ENCODE measurements at regions not wholly inside any gene's neighbourhood (a gene's known extent, or its start where the extent isn't known, plus 50 kb on each side); places are given as distances from the start of the nearest gene placed in this dataset.

DNA sequence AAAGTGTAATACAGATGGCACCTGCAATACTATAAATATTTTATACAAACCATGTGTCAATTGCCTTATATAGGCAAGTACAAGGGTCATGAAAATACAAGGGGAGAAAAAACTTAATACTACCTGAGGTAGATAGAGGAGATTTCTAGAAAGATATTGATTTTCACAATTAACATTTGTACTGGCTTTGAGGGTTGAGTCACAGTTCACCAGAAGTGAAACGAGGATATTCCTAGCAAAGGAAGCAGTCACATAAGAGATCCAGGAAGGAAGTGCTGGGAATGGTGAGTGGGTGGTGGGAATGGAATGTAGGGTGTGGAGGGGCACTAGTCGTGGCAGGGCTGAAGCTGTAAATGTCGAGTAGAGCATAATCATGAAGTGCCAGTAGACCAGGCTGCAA lies 108.7 kb downstream of the P2RY1 start:
- Histone ChIP-seq H3K27ac (no peak overlapping the region), H3K9me3 (no peaks in the 10 kb centered on the region), H3K4me3 (no peak overlapping the region), H3K4me2 (no peak overlapping the region), H3K4me1 (no peaks in the 10 kb centered on the region)
- ChIA-PET CTCF (no interaction called here), POLR2A (no interaction called here)
- FAIRE-seq, result no peak
- ATAC-seq, result no peak
- peak in 1 of 2 experiments; percentile 7 for DNase-seq (ENCODE audit: low read depth in 1 of 2, low spot score in 1 of 2)
- 12% methylated on average over 3 of the region's 3 CpGs for WGBS (ENCODE audit: missing lambda C conversion rate)
- TF ChIP-seq, protein P1, sequence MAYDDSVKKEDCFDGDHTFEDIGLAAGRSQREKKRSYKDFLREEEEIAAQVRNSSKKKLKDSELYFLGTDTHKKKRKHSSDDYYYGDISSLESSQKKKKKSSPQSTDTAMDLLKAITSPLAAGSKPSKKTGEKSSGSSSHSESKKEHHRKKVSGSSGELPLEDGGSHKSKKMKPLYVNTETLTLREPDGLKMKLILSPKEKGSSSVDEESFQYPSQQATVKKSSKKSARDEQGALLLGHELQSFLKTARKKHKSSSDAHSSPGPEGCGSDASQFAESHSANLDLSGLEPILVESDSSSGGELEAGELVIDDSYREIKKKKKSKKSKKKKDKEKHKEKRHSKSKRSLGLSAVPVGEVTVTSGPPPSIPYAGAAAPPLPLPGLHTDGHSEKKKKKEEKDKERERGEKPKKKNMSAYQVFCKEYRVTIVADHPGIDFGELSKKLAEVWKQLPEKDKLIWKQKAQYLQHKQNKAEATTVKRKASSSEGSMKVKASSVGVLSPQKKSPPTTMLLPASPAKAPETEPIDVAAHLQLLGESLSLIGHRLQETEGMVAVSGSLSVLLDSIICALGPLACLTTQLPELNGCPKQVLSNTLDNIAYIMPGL (CRISPR knock-in tag; IDR thresholded peaks at IDR 0.05; ENCODE audit: borderline replicate concordance), result no peak
- TF ChIP-seq CHD2 (IDR thresholded peaks at IDR 0.05; ENCODE audit: low read length, partially characterized antibody), result no peak
- TF ChIP-seq, protein P2, sequence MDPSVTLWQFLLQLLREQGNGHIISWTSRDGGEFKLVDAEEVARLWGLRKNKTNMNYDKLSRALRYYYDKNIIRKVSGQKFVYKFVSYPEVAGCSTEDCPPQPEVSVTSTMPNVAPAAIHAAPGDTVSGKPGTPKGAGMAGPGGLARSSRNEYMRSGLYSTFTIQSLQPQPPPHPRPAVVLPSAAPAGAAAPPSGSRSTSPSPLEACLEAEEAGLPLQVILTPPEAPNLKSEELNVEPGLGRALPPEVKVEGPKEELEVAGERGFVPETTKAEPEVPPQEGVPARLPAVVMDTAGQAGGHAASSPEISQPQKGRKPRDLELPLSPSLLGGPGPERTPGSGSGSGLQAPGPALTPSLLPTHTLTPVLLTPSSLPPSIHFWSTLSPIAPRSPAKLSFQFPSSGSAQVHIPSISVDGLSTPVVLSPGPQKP (IDR thresholded peaks at IDR 0.05; ENCODE audit: low read depth, low read length), result no peak
- TF ChIP-seq HDAC2 (IDR thresholded peaks at IDR 0.05), result no peak
- TF ChIP-seq RFX5 (IDR thresholded peaks at IDR 0.05), result no peak
- no peak for TF ChIP-seq CEBPB (IDR thresholded peaks at IDR 0.05)
- TF ChIP-seq CBX8 (IDR thresholded peaks at IDR 0.05), result no peak
- TF ChIP-seq, protein P3, sequence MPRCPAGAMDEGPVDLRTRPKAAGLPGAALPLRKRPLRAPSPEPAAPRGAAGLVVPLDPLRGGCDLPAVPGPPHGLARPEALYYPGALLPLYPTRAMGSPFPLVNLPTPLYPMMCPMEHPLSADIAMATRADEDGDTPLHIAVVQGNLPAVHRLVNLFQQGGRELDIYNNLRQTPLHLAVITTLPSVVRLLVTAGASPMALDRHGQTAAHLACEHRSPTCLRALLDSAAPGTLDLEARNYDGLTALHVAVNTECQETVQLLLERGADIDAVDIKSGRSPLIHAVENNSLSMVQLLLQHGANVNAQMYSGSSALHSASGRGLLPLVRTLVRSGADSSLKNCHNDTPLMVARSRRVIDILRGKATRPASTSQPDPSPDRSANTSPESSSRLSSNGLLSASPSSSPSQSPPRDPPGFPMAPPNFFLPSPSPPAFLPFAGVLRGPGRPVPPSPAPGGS (IDR thresholded peaks at IDR 0.05), result no peak
- TF ChIP-seq RCOR1 (IDR thresholded peaks at IDR 0.05; ENCODE audit: low read depth, low read length), result no peak
- no peak for TF ChIP-seq HOXA7 (CRISPR knock-in tag; IDR thresholded peaks at IDR 0.05)
- TF ChIP-seq, protein P4, sequence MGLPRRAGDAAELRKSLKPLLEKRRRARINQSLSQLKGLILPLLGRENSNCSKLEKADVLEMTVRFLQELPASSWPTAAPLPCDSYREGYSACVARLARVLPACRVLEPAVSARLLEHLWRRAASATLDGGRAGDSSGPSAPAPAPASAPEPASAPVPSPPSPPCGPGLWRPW (IDR thresholded peaks at IDR 0.05), result no peak
- TF ChIP-seq TFCP2L1 (CRISPR knock-in tag; IDR thresholded peaks at IDR 0.05), result no peak
- TF ChIP-seq FOSL2 (IDR thresholded peaks at IDR 0.05), result no peak
- no peak for TF ChIP-seq FOSL2 (CRISPR knock-in tag; IDR thresholded peaks at IDR 0.05)
- no peak for TF ChIP-seq RNF2 (IDR thresholded peaks at IDR 0.05; ENCODE audit: borderline replicate concordance, low read depth)

DNA sequence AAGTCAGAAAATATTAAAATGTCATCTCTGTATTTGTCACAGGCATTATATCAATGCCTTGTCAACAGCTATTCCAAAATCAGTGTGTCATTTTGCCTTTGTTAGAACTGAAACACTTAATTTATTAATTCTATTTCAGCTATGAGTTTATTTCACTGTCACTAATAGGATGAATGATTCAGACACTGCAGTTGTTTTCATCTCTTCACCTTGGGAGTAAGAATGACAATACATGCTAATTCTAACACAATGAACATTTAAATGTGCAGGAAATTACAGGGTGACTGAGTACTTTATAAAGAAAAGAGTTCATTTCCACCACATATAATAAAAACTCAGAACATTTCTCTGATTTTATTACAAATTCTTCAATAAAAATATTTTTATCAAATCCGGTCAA lies 109.7 kb downstream of the P2RY1 start:
- no peaks in the 10 kb centered on the region for H3K9me3 ChIP-seq
- ATAC-seq (no peak), FAIRE-seq (no peak), DNase-seq (ENCODE audit: low read depth in 1 of 2, low spot score in 1 of 2) (no peak)
- ChIA-PET POLR2A (no interaction called here), CTCF (interaction anchor here (0.7 kb wide), 1 partner anchor 386 kb away, joined by 3 read pairs; no protein-coding TSS in a partner anchor)
- TF ChIP-seq EP300 (IDR thresholded peaks at IDR 0.05) (no peak), TFCP2L1 (CRISPR knock-in tag; IDR thresholded peaks at IDR 0.05) (no peak), ZFP36 (IDR thresholded peaks at IDR 0.05; ENCODE audit: borderline replicate concordance, partially characterized antibody) (no peak)
- no peak overlapping the region for H3K4me3 ChIP-seq
- H3K27ac ChIP-seq, result no peak overlapping the region
- WGBS (ENCODE audit: missing lambda C conversion rate), result 88% methylated on average over 1 of the region's 1 CpG
- no peak overlapping the region for H3K4me2 ChIP-seq
- no peaks in the 10 kb centered on the region for H3K4me1 ChIP-seq

DNA sequence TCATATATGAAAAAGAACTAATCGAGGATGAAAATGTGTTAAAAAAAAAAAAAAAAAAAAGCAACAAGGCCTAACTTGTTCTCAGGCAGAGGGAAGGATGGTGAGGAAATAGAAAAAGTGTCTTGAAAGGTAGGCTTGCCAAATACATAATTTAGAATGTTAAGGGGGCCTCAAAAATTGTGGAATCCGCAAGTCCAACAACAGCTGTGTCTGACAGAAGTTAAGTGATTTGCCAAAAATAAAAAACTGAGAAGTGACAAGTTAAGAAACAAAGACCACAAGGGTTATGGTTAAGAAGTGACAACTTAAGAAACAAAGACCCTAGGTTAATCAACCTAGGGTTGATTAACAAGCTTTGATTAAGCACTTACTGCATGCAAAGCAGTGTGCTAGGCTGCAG lies 110.6 kb downstream of the P2RY1 start:
- ChIA-PET POLR2A (no interaction called here), CTCF (no interaction called here)
- no peak for ATAC-seq
- TF ChIP-seq ESRRA (IDR thresholded peaks at IDR 0.05; ENCODE audit: borderline replicate concordance, low read length) (no peak), CHD2 (IDR thresholded peaks at IDR 0.05; ENCODE audit: low read length, partially characterized antibody) (no peak), ZC3H11A (IDR thresholded peaks at IDR 0.05) (no peak), EHF (CRISPR knock-in tag; IDR thresholded peaks at IDR 0.05) (no peak), POLR2A (IDR thresholded peaks at IDR 0.05; ENCODE audit: low read length) (no peak), FOSL2 (IDR thresholded peaks at IDR 0.05) (no peak), FOSL2 (CRISPR knock-in tag; IDR thresholded peaks at IDR 0.05) (no peak), CBX2 (IDR thresholded peaks at IDR 0.05; ENCODE audit: borderline replicate concordance, low read depth) (no peak), FOXS1 (CRISPR knock-in tag; IDR thresholded peaks at IDR 0.05) (no peak), HOXB5 (CRISPR knock-in tag; IDR thresholded peaks at IDR 0.05) (no peak), BHLHE40 (IDR thresholded peaks at IDR 0.05; ENCODE audit: low read depth, low read length) (no peak), RNF2 (IDR thresholded peaks at IDR 0.05; ENCODE audit: borderline replicate concordance, low read depth) (no peak), GATA3 (IDR thresholded peaks at IDR 0.05; ENCODE audit: borderline replicate concordance) (no peak), KDM1A (IDR thresholded peaks at IDR 0.05; ENCODE audit: low read depth) (no peak), ZNF302 (CRISPR knock-in tag; IDR thresholded peaks at IDR 0.05) (no peak)
- TF ChIP-seq, protein P2 (IDR thresholded peaks at IDR 0.05; ENCODE audit: low read depth, low read length), result no peak
- TF ChIP-seq, protein P4 (IDR thresholded peaks at IDR 0.05), result no peak
- Histone ChIP-seq H3K9me3 (no peaks in the 10 kb centered on the region), H3K4me2 (no peak overlapping the region), H3K4me1 (no peaks in the 10 kb centered on the region), H3K27ac (no peak overlapping the region), H3K4me3 (no peak overlapping the region)
- no peak for FAIRE-seq
- DNase-seq (ENCODE audit: low read depth in 1 of 2, low spot score in 1 of 2), result no peak
- 87% methylated on average over 2 of the region's 2 CpGs for WGBS (ENCODE audit: missing lambda C conversion rate)
